ENCODE measurements at regions not wholly inside any gene's neighbourhood (a gene's known extent, or its start where the extent isn't known, plus 50 kb on each side); places are given as distances from the start of the nearest gene placed in this dataset.

GRCh38 chr6:168968801-168969200 lies 284.8 kb downstream of the THBS2 start:
- no peak for DNase-seq (ENCODE audit: low read depth in 2 of 2)

GRCh38 chr6:168968228-168968627 lies 285.4 kb downstream of the THBS2 start:
- DNase-seq (ENCODE audit: low read depth in 2 of 2), result no peak

GRCh38 chr6:168967281-168967925 lies 286.2 kb downstream of the THBS2 start:
- no peak for DNase-seq (ENCODE audit: low read depth in 2 of 2)

- no peak for DNase-seq (ENCODE audit: low read depth in 2 of 2)
Observed at GRCh38 chr6:168964138-168964835, 289.4 kb downstream of the THBS2 start.

- no peak for DNase-seq (ENCODE audit: low read depth in 2 of 2)
Observed at GRCh38 chr6:168962886-168963285, 290.8 kb downstream of the THBS2 start.

GRCh38 chr6:168961264-168961656 lies 292.4 kb downstream of the THBS2 start:
- no peak for DNase-seq (ENCODE audit: low read depth in 2 of 2)

- no peak for DNase-seq (ENCODE audit: low read depth in 2 of 2)
Observed at GRCh38 chr6:168960551-168961263, 292.9 kb downstream of the THBS2 start.

- DNase-seq (ENCODE audit: low read depth in 2 of 2), result no peak
Observed at GRCh38 chr6:168959696-168960095, 293.9 kb downstream of the THBS2 start.

- DNase-seq (ENCODE audit: low read depth in 2 of 2), result peak; percentile 4 to 19
Observed at GRCh38 chr6:168956884-168957730, 296.5 kb downstream of the THBS2 start.

GRCh38 chr6:168956141-168956838 lies 297.4 kb downstream of the THBS2 start:
- no peak for DNase-seq (ENCODE audit: low read depth in 2 of 2)

- DNase-seq (ENCODE audit: low read depth in 2 of 2), result no peak
Observed at GRCh38 chr6:168953461-168953860, 300.2 kb downstream of the THBS2 start.

- DNase-seq (ENCODE audit: low read depth in 2 of 2), result no peak
Observed at GRCh38 chr6:168951217-168951616, 302.4 kb downstream of the THBS2 start.

GRCh38 chr6:168950858-168951214 lies 302.8 kb downstream of the THBS2 start:
- DNase-seq (ENCODE audit: low read depth in 2 of 2), result no peak

- DNase-seq (ENCODE audit: low read depth in 2 of 2), result no peak
Observed at GRCh38 chr6:168949981-168950857, 303.4 kb downstream of the THBS2 start.

- no peak for DNase-seq (ENCODE audit: low read depth in 2 of 2)
Observed at GRCh38 chr6:168948990-168949531, 304.6 kb downstream of the THBS2 start.

- no peak for DNase-seq (ENCODE audit: low read depth in 2 of 2)
Observed at GRCh38 chr6:168948002-168948401, 305.6 kb downstream of the THBS2 start.

- no peak for DNase-seq (ENCODE audit: low read depth in 2 of 2)
Observed at GRCh38 chr6:168943231-168943905, 310.3 kb downstream of the THBS2 start.

GRCh38 chr6:168942646-168943045 lies 311.0 kb downstream of the THBS2 start:
- DNase-seq (ENCODE audit: low read depth in 2 of 2), result no peak

GRCh38 chr6:168941036-168941435 lies 312.6 kb downstream of the THBS2 start:
- no peak for DNase-seq (ENCODE audit: low read depth in 2 of 2)

- no peak for DNase-seq (ENCODE audit: low read depth in 2 of 2)
Observed at GRCh38 chr6:168939796-168940195, 313.9 kb downstream of the THBS2 start.
